NCI-H2107 (cell line): ENCODE measurements at regions not wholly inside any gene's neighbourhood (a gene's known extent, or its start where the extent isn't known, plus 50 kb on each side); places are given as distances from the start of the nearest gene placed in this dataset.

Experiments
- DNase-seq: peaks from one replicate; lab custom pipeline; 2025; lab: John Stamatoyannopoulos, UW

GRCh38 chr10:108230478-108231170, 1066.1 kb upstream of the SORCS1 start:
- DNase-seq = no peak

- no peak for DNase-seq
Measured at GRCh38 chr10:108208732-108209131, 1044.2 kb upstream of the SORCS1 start.

GRCh38 chr10:108208038-108208437, 1043.5 kb upstream of the SORCS1 start:
- no peak for DNase-seq

- no peak for DNase-seq
Measured at GRCh38 chr10:108204528-108205305, 1040.2 kb upstream of the SORCS1 start.

- DNase-seq = no peak
Measured at GRCh38 chr10:108203905-108204527, 1039.5 kb upstream of the SORCS1 start.

GRCh38 chr10:108187408-108188012, 1023.0 kb upstream of the SORCS1 start:
- no peak for DNase-seq

GRCh38 chr10:108184114-108184513, 1019.6 kb upstream of the SORCS1 start:
- no peak for DNase-seq

GRCh38 chr10:108180878-108181277, 1016.4 kb upstream of the SORCS1 start:
- DNase-seq = no peak

- no peak for DNase-seq
Measured at GRCh38 chr10:108169846-108170245, 1005.3 kb upstream of the SORCS1 start.

GRCh38 chr10:108167766-108168165, 1003.3 kb upstream of the SORCS1 start:
- no peak for DNase-seq

GRCh38 chr10:108166401-108166800, 1001.9 kb upstream of the SORCS1 start:
- DNase-seq = no peak

- DNase-seq = no peak
Measured at GRCh38 chr10:108147346-108147745, 982.8 kb upstream of the SORCS1 start.

- no peak for DNase-seq
Measured at GRCh38 chr10:108141064-108141463, 976.6 kb upstream of the SORCS1 start.

- no peak for DNase-seq
Measured at GRCh38 chr10:108132303-108132702, 967.8 kb upstream of the SORCS1 start.

GRCh38 chr10:108130575-108130974, 966.1 kb upstream of the SORCS1 start:
- DNase-seq = no peak

- DNase-seq = no peak
Measured at GRCh38 chr10:108112218-108112617, 947.7 kb upstream of the SORCS1 start.

- no peak for DNase-seq
Measured at GRCh38 chr10:108104551-108105156, 940.1 kb upstream of the SORCS1 start.

- no peak for DNase-seq
Measured at GRCh38 chr10:108097258-108097657, 932.8 kb upstream of the SORCS1 start.

- DNase-seq = no peak
Measured at GRCh38 chr10:108095932-108096925, 931.7 kb upstream of the SORCS1 start.

GRCh38 chr10:108090476-108091215, 926.1 kb upstream of the SORCS1 start:
- DNase-seq = no peak
